HG03108 (cell line): ENCODE measurements at regions not wholly inside any gene's neighbourhood (a gene's known extent, or its start where the extent isn't known, plus 50 kb on each side); places are given as distances from the start of the nearest gene placed in this dataset.
A peak's percentile ranks its signal among the peaks of the same experiment; 100 is the strongest.
"Not testable (repeated sequence)": the region's sequence is repeated elsewhere in the genome, so short reads cannot be mapped to it uniquely, and the experiment has no call there.

Experiments
- ATAC-seq: cut with Tn5 transposase; IDR thresholded peaks from one replicate; pipeline ENCODE4 v1.9.1; 2021; ENCODE audit warnings: moderate library complexity; ENCODE audit not compliant: unreplicated experiment

DNA sequence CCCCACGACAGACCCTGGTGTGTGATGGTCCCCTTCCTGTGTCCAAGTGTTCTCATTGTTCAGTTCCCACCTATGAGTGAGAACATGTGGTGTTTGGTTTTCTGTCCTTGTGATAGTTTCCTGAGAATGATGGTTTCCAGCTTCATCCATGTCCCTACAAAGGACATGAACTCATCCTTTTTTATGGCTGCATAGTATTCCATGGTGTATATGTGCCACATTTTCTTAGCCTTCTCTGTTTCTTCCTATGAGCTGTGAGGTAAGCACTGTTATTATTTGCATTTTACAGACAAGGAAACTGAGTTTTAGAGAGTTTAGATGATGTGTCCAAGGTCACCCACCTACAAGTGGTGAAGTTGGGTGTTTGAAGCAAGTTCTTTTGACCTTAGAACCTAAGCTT lies 51.1 kb upstream of the BNC1 start:
- not testable (repeated sequence) for ATAC-seq

- no peak for ATAC-seq
These were observed 54.9 kb upstream of the BNC1 start for GRCh38 chr15:83339396-83339795.

GRCh38 chr15:83340087-83340486 lies 55.6 kb upstream of the BNC1 start:
- no peak for ATAC-seq

DNA sequence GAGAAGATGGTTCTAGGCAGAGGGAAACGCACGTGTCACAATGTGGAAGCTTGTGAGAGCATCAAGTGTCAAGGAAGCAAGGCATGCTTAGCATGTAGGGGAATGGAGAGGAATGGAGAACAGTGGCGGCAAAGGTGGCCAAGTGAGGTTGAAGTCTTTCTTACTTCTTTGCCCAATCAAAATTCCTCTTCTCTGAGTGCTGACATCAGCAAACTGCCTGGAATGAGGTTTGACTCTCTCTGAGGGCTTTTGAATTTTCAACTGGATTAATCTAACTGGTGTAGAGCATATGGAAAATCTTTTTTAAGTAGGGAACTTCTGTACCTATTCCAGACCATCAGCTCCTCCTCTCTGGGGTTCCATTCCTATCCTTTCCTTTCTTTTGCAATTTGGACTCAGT lies 61.9 kb upstream of the BNC1 start:
- no peak for ATAC-seq

- ATAC-seq = no peak
These were observed 67.7 kb upstream of the BNC1 start for GRCh38 chr15:83352119-83352518.

DNA sequence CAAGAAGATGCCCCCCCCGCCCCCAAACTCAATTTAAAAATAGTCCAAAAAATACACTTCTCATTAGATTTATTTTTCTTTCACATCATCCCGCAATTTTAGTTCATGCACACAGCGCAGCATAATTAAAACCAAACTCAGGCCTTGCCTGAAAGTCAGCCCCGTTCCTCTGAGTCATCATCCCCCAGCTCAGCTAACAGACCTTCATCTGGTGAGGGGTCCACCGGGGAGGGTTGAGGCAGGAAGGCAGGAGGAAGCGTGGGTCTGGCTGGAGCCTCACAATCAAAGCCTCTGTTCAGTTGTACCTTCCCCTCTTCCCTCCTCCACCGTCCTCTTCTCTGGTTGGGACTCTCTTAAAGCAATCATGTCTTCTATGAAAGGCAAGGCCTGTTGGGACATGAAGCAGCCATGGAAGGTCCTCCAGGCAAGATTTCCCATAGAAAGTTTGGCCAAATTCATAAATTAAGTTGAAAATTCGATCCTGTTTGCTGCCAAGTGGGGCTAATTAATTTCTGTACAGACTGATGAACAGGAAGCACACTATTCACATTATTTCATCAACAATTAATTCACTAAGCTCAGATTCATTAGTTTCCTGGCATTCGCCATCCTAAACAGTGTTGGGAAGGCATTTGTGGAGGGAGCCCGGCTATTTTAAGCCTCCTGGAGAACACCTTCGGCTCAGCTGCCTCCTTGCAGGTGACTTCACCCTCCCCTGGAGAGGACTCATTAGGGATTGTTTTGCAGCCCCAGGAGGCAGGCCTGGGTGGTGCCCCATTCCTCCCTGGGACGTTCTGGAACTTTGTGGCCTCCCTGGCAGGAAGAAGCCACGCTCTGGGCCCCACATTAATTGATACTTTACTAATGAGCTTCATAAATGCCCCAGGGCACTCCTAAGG lies 72.3 kb upstream of the BNC1 start:
- no peak for ATAC-seq

DNA sequence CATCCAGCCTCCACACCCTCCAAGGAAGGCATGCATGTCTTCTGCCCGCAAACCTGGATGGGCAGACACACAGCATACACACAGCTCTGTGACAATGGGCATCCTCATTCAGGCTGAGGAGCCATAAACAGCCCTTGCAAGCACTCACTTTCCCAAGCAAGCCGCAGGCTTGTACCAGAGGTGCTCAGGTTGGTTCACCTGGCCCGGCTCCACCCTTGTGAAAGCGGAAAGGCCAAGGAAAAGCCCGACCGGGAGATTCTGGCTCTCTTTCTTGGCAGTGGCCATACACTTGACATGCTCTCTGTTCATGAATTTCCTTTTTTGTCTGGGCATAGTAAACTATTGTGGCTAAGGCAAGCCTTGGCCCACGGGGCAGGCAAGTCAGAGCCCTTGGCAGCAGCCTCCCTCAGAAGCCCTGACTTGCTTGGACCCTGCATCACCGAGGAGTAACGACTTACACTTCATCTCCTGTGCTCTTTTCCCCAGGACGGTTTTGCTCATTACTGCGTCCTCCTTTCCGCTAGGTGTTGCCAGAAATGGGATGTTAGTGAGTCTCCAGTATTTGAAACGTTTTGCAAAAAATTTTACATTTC lies 74.6 kb upstream of the BNC1 start:
- ATAC-seq = no peak

DNA sequence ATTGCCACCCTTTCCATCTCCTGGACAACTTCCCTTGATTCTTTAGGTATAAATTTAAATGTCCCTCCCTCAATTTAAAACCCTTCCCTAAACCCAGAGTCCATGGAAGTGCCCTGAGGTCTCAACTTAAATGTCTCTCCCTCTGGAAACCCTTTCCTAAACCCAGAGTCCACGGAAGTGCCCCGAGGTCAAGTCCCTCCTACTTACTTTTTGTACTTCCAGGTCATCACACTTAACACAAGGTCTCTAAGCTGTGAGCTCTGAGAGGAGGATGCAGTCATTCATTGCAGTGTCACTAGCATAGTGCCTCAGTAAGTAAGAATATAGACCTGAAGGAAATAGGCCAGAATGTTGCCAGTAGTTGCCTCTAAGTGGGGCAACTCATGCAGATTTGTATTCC lies 78.2 kb upstream of the BNC1 start:
- no peak for ATAC-seq

- ATAC-seq = no peak
These were observed 80.0 kb upstream of the BNC1 start for GRCh38 chr15:83364501-83364900.

- ATAC-seq = no peak
These were observed 81.0 kb upstream of the BNC1 start for GRCh38 chr15:83365370-83365938.

- no peak for ATAC-seq
These were observed 74.7 kb upstream of the SH3GL3 start for GRCh38 chr15:83372434-83372891.

DNA sequence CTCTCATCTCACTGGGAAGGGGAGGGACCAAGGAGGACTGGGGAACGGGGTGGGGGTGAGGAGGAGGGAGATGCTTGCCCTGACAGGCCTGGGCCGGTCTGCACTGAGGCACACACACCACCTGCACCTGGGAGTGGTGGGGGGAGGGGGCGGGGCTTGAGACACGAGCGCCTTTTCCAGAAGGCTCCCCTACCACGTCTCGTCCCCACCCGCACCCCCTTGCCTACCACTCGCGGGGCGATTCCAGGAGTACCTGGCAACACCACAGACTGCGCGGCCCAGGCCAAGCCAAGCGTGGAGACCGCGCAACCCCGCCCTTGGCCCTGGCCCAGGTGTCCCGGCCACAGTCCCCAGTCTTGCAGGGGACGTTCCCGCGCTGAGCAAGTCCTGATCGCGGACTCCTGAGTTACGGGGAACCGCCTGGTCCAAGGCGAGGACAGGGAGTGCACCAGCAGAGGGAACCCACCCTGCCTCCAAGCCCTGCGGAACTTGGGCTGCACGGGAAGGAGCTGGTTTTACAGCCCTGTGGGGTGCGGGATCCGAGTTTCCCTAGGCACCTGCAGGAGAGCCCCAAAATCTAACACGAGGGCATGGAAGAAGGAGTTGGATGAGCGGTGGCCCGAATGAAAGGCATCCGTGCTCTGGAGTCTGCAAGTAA lies 68.1 kb upstream of the SH3GL3 start:
- no peak for ATAC-seq

DNA sequence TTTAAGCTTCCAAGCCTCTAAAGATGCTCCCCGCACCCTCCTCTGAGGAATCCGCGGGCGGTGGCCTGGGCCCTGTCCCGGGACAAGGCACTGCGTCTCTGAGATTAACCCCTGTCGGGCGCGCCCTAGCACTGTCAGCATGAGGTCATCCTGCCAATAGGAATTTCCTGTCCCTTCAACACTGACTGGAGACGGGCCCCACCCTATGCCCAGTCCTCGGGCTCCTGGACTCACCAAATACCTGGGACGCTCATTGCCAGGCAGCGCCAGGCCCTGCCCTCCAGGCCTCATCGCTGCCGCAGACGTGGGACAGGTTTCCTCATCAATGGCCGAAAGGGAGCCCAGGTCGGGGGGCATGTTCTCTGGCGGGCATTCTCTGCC lies 67.6 kb upstream of the SH3GL3 start:
- no peak for ATAC-seq

DNA sequence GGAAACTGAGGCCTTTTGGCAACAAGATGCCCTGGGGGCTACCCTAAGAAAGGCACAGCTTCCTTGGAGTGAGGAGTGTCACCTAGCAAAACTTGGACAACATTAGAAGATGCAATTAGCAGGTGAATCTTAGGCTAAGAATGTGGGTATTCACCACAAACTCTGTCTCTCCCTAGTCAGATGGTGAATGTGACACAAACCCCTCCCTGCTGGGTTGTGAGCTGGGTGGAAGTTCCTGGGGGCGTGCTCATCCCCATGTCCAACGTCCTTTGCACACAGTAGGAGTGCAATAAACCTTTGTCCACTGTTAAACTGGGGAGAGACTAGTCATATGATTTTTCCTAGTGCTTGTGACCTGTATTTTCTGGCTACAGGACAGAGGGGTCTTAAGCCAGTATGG lies 67.1 kb upstream of the SH3GL3 start:
- no peak for ATAC-seq

DNA sequence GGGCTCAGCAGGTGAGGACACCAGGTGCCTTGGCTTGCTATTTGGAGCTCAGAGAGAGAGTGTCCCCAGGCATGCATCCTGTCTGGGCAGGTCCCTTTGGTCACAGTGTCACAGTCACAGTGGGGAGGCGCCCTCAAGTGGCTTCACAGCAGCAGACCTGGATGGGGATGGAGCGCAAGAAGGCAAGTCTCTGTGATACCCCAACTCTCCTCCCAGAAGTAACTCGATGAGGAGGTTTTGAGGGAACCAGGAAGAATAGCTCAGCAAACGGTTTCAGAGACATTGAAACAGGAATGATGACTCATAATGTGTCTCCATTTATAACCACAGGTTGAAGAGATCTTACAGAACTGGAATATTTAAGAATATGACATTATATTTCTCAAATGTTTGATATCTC lies 66.5 kb upstream of the SH3GL3 start:
- peak; percentile 63 for ATAC-seq

- ATAC-seq = not testable (repeated sequence)
These were observed 63.5 kb upstream of the SH3GL3 start for GRCh38 chr15:83383608-83384139.

DNA sequence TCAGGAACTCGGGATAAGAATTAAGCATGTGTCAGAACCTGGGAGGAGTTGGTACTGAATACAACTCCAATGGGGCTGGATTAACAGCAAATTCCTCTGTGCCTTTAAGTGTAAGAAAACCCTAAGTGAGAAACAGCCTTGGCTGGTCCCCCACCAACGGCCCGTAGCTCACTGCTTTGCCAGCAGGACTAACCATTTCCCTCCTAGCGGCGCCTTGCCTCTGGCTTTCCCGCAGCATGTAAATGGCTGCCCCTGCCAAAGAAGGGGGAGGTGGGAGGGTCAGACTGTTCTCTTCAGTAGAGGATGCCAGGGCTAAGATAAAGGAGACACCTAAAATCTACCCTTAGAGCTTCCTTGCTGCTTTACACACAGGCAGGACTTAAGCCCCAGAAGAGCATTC lies 51.0 kb upstream of the SH3GL3 start:
- ATAC-seq = no peak
